ENCODE measurements at regions not wholly inside any gene's neighbourhood (a gene's known extent, or its start where the extent isn't known, plus 50 kb on each side); places are given as distances from the start of the nearest gene placed in this dataset.

DNA sequence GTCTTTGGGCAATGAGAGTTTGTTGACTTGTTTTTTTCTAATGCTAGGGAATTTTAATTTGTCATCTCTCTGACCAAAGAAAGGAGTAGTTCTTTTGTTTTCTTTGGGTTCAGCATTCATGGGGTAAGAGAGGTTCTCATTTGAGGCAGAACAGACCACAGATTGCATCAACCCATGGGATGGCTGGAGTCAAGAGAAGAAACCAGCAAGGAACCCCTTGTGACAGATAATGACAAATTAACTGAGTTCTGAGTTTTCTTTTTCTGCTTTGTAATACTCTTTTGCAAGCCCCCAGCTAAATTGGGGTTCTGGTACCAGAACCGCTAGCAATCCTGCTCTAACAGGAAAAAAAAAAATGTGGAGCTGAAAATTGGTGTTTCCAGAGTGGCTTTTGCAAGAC is 864.1 kb downstream of the DIAPH3 start:
- TF ChIP-seq POLR2AphosphoS5 (IDR thresholded peaks at IDR 0.05; ENCODE audit: low read depth, low read length) = no peak
- no peak for TF ChIP-seq SMYD3 (CRISPR knock-in tag; IDR thresholded peaks at IDR 0.05)
- no peak for TF ChIP-seq ATF7 (IDR thresholded peaks at IDR 0.05)
- no peak for TF ChIP-seq ATF7 (CRISPR knock-in tag; IDR thresholded peaks at IDR 0.05)
- TF ChIP-seq NFE2 (CRISPR knock-in tag; IDR thresholded peaks at IDR 0.05) = no peak

Data from HepG2 (cell line).